H1 (cell line): ENCODE measurements at regions not wholly inside any gene's neighbourhood (a gene's known extent, or its start where the extent isn't known, plus 50 kb on each side); places are given as distances from the start of the nearest gene placed in this dataset.

Experiments used
- CTCF ChIA-PET: fragments of 300-600 bp; sonication (Branson Sonifier 250); formaldehyde crosslinking; loops from one replicate; lab custom pipeline; 2021; ENCODE audit not compliant: partially characterized antibody; lab: Charles Lee
- POLR2A ChIA-PET: fragments of 300-600 bp; sonication (Branson Sonifier 250); formaldehyde crosslinking; loops from one replicate; lab custom pipeline; 2021; ENCODE audit warnings: inconsistent platforms; ENCODE audit not compliant: partially characterized antibody; lab: Charles Lee
- DNase-seq, 2 experiments: peaks; one replicate each; pipeline versions ENCODE4 v3.0.0 to v3.0.0-alpha.2; 2010 to 2022; ENCODE audit warnings: low spot score in 2 of 2, low read depth in 1 of 2, mixed read lengths in 1 of 2
- FAIRE-seq: peaks from 2 replicates; lab custom pipeline; 2011; peaks lifted over from hg19 to GRCh38; lab: Jason Lieb, UNC
- H2AFZ ChIP-seq: 2 replicates; pipeline ENCODE4 v1.8.1; 2012; ENCODE audit warnings: low read length, inconsistent platforms
- H2AK5ac ChIP-seq: 2 replicates; pipeline ENCODE4 v1.6.1; 2013; ENCODE audit warnings: low read depth, low read length
- H2BK120ac ChIP-seq: replicated peaks from 2 replicates; pipeline ENCODE3; 2013; ENCODE audit warnings: low read depth, low read length, inconsistent platforms
- H2BK12ac ChIP-seq: 2 replicates; pipeline ENCODE4 v1.6.1; 2013; ENCODE audit warnings: low read depth, low read length
- H2BK15ac ChIP-seq: 2 replicates; pipeline ENCODE4 v1.6.1; 2013; ENCODE audit warnings: low read length
- H2BK20ac ChIP-seq: 2 replicates; pipeline ENCODE4 v1.6.1; 2013; ENCODE audit warnings: low read length
- H2BK5ac ChIP-seq: 2 replicates; pipeline ENCODE4 v1.6.1; 2013; ENCODE audit warnings: low read depth, low read length
- H3K14ac ChIP-seq: 2 replicates; pipeline ENCODE4 v1.6.1; 2013; ENCODE audit warnings: inconsistent platforms; ENCODE audit not compliant: insufficient read length
- H3K18ac ChIP-seq: 2 replicates; pipeline ENCODE4 v1.6.1; 2013; ENCODE audit warnings: low read length; ENCODE audit errors: extremely low read depth
- H3K23ac ChIP-seq: 2 replicates; pipeline ENCODE4 v1.6.1; 2013; ENCODE audit warnings: inconsistent platforms; ENCODE audit not compliant: insufficient read length
- H3K23me2 ChIP-seq: 2 replicates; pipeline ENCODE4 v1.6.1; 2013; ENCODE audit warnings: low read depth, low read length
- H3K27ac ChIP-seq: 2 replicates; pipeline ENCODE4 v1.6.1; 2011; ENCODE audit warnings: low read depth, low read length, inconsistent platforms
- H3K27me3 ChIP-seq, 4 experiments: replicated peaks in 1 of 4; 1 replicate in 1 of 4; 2 replicates in 3 of 4; pipeline versions ENCODE4 v1.6.1 to v1.8.1; 2011 to 2013; ENCODE audit warnings: low read length in 3 of 4, mild to moderate bottlenecking in 3 of 4, inconsistent platforms in 2 of 4, mixed read lengths in 2 of 4, moderate library complexity in 1 of 4; ENCODE audit not compliant: control insufficient read depth in 3 of 4, insufficient read depth in 3 of 4; ENCODE audit errors: extremely low read depth in 1 of 4
- H3K36me3 ChIP-seq, 4 experiments: 2 replicates each; pipeline versions ENCODE4 v1.6.1 to v1.8.1; 2011 to 2013; ENCODE audit warnings: mild to moderate bottlenecking in 4 of 4, low read length in 3 of 4, moderate library complexity in 2 of 4, control low read depth in 1 of 4, inconsistent platforms in 1 of 4; ENCODE audit not compliant: insufficient read depth in 4 of 4, control insufficient read depth in 2 of 4
- H3K4ac ChIP-seq: replicated peaks from 2 replicates; pipeline ENCODE3; 2013; ENCODE audit warnings: low read length, low read depth, mixed read lengths, inconsistent platforms; ENCODE audit not compliant: insufficient read length
- H3K4me1 ChIP-seq, 4 experiments: replicated peaks in 1 of 4; 1 replicate in 1 of 4; 2 replicates in 3 of 4; pipeline versions ENCODE4 v1.6.1 to v1.8.1; 2011 to 2013; ENCODE audit warnings: low read length in 3 of 4, inconsistent platforms in 2 of 4, mixed read lengths in 1 of 4; ENCODE audit not compliant: insufficient read depth in 4 of 4, control insufficient read depth in 3 of 4
- H3K4me2 ChIP-seq, 2 experiments: 2 replicates each; pipeline versions ENCODE4 v1.6.1 to v1.8.1; 2011 to 2013; ENCODE audit warnings: low read depth in 2 of 2, low read length in 2 of 2, control low read depth in 1 of 2, inconsistent platforms in 1 of 2, mild to moderate bottlenecking in 1 of 2; ENCODE audit not compliant: insufficient read depth in 1 of 2
- H3K4me3 ChIP-seq, 4 experiments: fragments of 200-600, 300-600 bp in 1 of 4; sonication (generic), shearing (Covaris generic), sonication (Bioruptor Twin) in 1 of 4; 2 replicates each; pipeline versions ENCODE4 v1.5.1 to v1.8.1; 2011 to 2016; ENCODE audit warnings: low read length in 4 of 4, low read depth in 3 of 4, control low read depth in 2 of 4, inconsistent platforms in 2 of 4, mild to moderate bottlenecking in 2 of 4, mixed read lengths in 1 of 4, moderate library complexity in 1 of 4; ENCODE audit not compliant: insufficient read depth in 2 of 4; ENCODE audit errors: extremely low read depth in 1 of 4
- H3K56ac ChIP-seq: replicated peaks from 2 replicates; pipeline ENCODE3; 2013; ENCODE audit warnings: low read depth, mild to moderate bottlenecking, mixed read lengths, low read length, inconsistent platforms; ENCODE audit not compliant: insufficient read length
- H3K79me1 ChIP-seq: 2 replicates; pipeline ENCODE4 v1.6.1; 2013; ENCODE audit warnings: low read depth, low read length, control low read depth
- H3K79me2 ChIP-seq, 2 experiments: 2 replicates each; pipeline versions ENCODE4 v1.6.1 to v1.8.1; 2012 to 2013; ENCODE audit warnings: low read length in 2 of 2, mild to moderate bottlenecking in 2 of 2, inconsistent platforms in 1 of 2; ENCODE audit not compliant: insufficient read depth in 2 of 2, control insufficient read depth in 1 of 2
- H3K9ac ChIP-seq, 4 experiments: replicated peaks in 1 of 4; 1 replicate in 1 of 4; 2 replicates in 3 of 4; pipeline versions ENCODE4 v1.6.1 to v1.8.1; 2011 to 2013; ENCODE audit warnings: low read depth in 3 of 4, low read length in 3 of 4, control low read depth in 2 of 4, mild to moderate bottlenecking in 2 of 4, moderate library complexity in 2 of 4, inconsistent platforms in 1 of 4; ENCODE audit errors: extremely low read depth in 1 of 4
- H3K9me3 ChIP-seq, 2 experiments: 2 replicates each; pipeline versions ENCODE4 v1.6.1 to v1.8.1; 2012 to 2013; ENCODE audit warnings: mild to moderate bottlenecking in 2 of 2, moderate library complexity in 2 of 2, control low read depth in 1 of 2, inconsistent platforms in 1 of 2, low read depth in 1 of 2, low read length in 1 of 2, mixed read lengths in 1 of 2; ENCODE audit not compliant: insufficient read depth in 2 of 2
- H4K20me1 ChIP-seq, 2 experiments: replicated peaks in 1 of 2; 2 replicates each; pipeline versions ENCODE3 to v1.8.1; 2011 to 2013; ENCODE audit warnings: inconsistent platforms in 2 of 2, low read length in 2 of 2, mild to moderate bottlenecking in 1 of 2; ENCODE audit not compliant: insufficient read depth in 2 of 2, control insufficient read depth in 1 of 2
- H4K5ac ChIP-seq: 2 replicates; pipeline ENCODE4 v1.6.1; 2013; ENCODE audit warnings: low read length, low read depth, mixed read lengths, inconsistent platforms; ENCODE audit not compliant: insufficient read length
- H4K8ac ChIP-seq: 2 replicates; pipeline ENCODE4 v1.8.0; 2013; ENCODE audit warnings: mild to moderate bottlenecking, moderate library complexity, low read length, inconsistent platforms; ENCODE audit not compliant: insufficient read depth; ENCODE audit errors: extremely low read depth
- H4K91ac ChIP-seq: replicated peaks from 2 replicates; pipeline ENCODE3; 2013; ENCODE audit warnings: low read length, mixed read lengths, inconsistent platforms; ENCODE audit not compliant: insufficient read length
- ASH2L ChIP-seq: fragments of 200-600, 300-600 bp; sonication (generic); IDR thresholded peaks from one replicate; pipeline ENCODE4 v1.7.1; 2017; ENCODE audit warnings: low read length
- BCL11A ChIP-seq, 2 experiments: IDR thresholded peaks; one replicate each; pipeline ENCODE4 v1.6.1; 2011; ENCODE audit warnings: low read depth in 2 of 2, low read length in 2 of 2, mild to moderate bottlenecking in 2 of 2
- CBX8 ChIP-seq: fragments of 300-800, 300-1000 bp; sonication (generic); IDR thresholded peaks from 2 replicates; pipeline ENCODE4 v1.7.1; 2016; ENCODE audit warnings: low read depth, low read length, borderline replicate concordance
- CREB1 ChIP-seq: IDR thresholded peaks from 2 replicates; pipeline ENCODE4 v1.6.1; 2012; ENCODE audit warnings: inconsistent platforms
- CTBP2 ChIP-seq: IDR thresholded peaks from 2 replicates; pipeline ENCODE4 v1.7.0; 2011; ENCODE audit warnings: borderline replicate concordance, mild to moderate bottlenecking, moderate library complexity, mixed read lengths, low read length; ENCODE audit not compliant: insufficient read depth, insufficient read length
- E2F6 ChIP-seq: IDR thresholded peaks from 2 replicates; pipeline ENCODE4 v1.6.1; 2012; ENCODE audit warnings: inconsistent platforms
- GTF2F1 ChIP-seq: IDR thresholded peaks from 2 replicates; pipeline ENCODE4 v1.6.1; 2012; ENCODE audit warnings: low read depth, low read length, improper control_type of control experiment, borderline replicate concordance
- KDM5A ChIP-seq: fragments of 200-600 bp; IDR thresholded peaks from 2 replicates; pipeline ENCODE4 v1.7.1; 2012; ENCODE audit warnings: mild to moderate bottlenecking, low read length, inconsistent platforms, mixed read lengths
- POLR2A ChIP-seq, 2 experiments: IDR thresholded peaks; 1 replicate in 1 of 2; 2 replicates in 1 of 2; pipeline ENCODE4 v1.6.1; 2011; ENCODE audit warnings: low read depth in 2 of 2, low read length in 2 of 2, mild to moderate bottlenecking in 2 of 2; ENCODE audit errors: control extremely low read depth in 1 of 2
- POU5F1 ChIP-seq: IDR thresholded peaks from 2 replicates; pipeline ENCODE4 v1.6.1; 2011; ENCODE audit warnings: low read depth, mild to moderate bottlenecking, low read length, moderate library complexity
- RNF2 ChIP-seq: fragments of 200-900, 300-1000 bp; sonication (generic); IDR thresholded peaks from 2 replicates; pipeline ENCODE4 v1.7.1; 2016; ENCODE audit warnings: borderline replicate concordance, low read depth, mild to moderate bottlenecking, antibody characterized with exemption, low read length; ENCODE audit not compliant: poor library complexity, severe bottlenecking; ENCODE audit errors: missing control alignments
- RXRA ChIP-seq: IDR thresholded peaks from 2 replicates; pipeline ENCODE4 v1.6.1; 2011; ENCODE audit warnings: low read depth, mild to moderate bottlenecking, low read length, moderate library complexity; ENCODE audit not compliant: insufficient read depth
- SIRT6 ChIP-seq: IDR thresholded peaks from one replicate; pipeline ENCODE4 v1.7.1; 2012; ENCODE audit warnings: low read length, inconsistent platforms
- SP1 ChIP-seq: IDR thresholded peaks from 2 replicates; pipeline ENCODE4 v1.6.1; 2011; ENCODE audit warnings: low read depth, low read length
- SP2 ChIP-seq: IDR thresholded peaks from 2 replicates; pipeline ENCODE4 v1.6.1; 2012; ENCODE audit warnings: mild to moderate bottlenecking, low read length, inconsistent platforms
- TCF12 ChIP-seq: IDR thresholded peaks from 2 replicates; pipeline ENCODE4 v1.6.1; 2011; ENCODE audit warnings: low read depth, mild to moderate bottlenecking, low read length
- ZNF274 ChIP-seq: IDR thresholded peaks from 2 replicates; pipeline ENCODE4 v1.7.0; 2012; ENCODE audit warnings: low read length, borderline replicate concordance; ENCODE audit errors: extremely low read depth

GRCh38 chr2:21231985-21232384 lies 108.2 kb downstream of the TDRD15 start:
- no peaks in the 10 kb centered on the region for H3K23me2 ChIP-seq
- H4K8ac ChIP-seq = no peak overlapping the region
- H2BK5ac ChIP-seq = no peak overlapping the region
- no peaks in the 10 kb centered on the region for H3K36me3 ChIP-seq
- CTCF ChIA-PET = interaction anchor here (0.7 to 1.4 kb wide), 3 partner anchors 9 to 85 kb away, joined by 3 to 8 read pairs (median 5); no protein-coding TSS in a partner anchor
- no peak overlapping the region for H3K4ac ChIP-seq
- H4K5ac ChIP-seq = no peak overlapping the region
- no peak overlapping the region for H2BK20ac ChIP-seq
- no peak for FAIRE-seq
- no peaks in the 10 kb centered on the region for H3K27me3 ChIP-seq
- H2BK120ac ChIP-seq = no peak overlapping the region
- no peaks in the 10 kb centered on the region; a peak in 1 of 7 replicates for H3K4me1 ChIP-seq
- H2AFZ ChIP-seq = no peak overlapping the region
- no peak overlapping the region for H3K18ac ChIP-seq
- H3K9me3 ChIP-seq = no peaks in the 10 kb centered on the region
- no peak overlapping the region for H3K4me2 ChIP-seq
- no peak overlapping the region for H3K27ac ChIP-seq
- no peak overlapping the region for H3K14ac ChIP-seq
- no peak overlapping the region for H2BK12ac ChIP-seq
- no peak overlapping the region for H2AK5ac ChIP-seq
- DNase-seq = no peak
- H3K23ac ChIP-seq = no peak overlapping the region
- no peak overlapping the region for H3K9ac ChIP-seq
- no peaks in the 10 kb centered on the region for H3K79me2 ChIP-seq
- H3K79me1 ChIP-seq = no peaks in the 10 kb centered on the region
- no peak overlapping the region for H2BK15ac ChIP-seq
- POLR2A ChIA-PET = no interaction called here
- H3K56ac ChIP-seq = no peak overlapping the region
- H3K4me3 ChIP-seq = no peak overlapping the region
- H4K91ac ChIP-seq = no peak overlapping the region
- TF ChIP-seq CTBP2 = no peak
- TF ChIP-seq RNF2 = no peak
- TF ChIP-seq ASH2L = no peak
- no peak for TF ChIP-seq ZNF274
- TF ChIP-seq CREB1 = no peak
- no peak for TF ChIP-seq GTF2F1
- no peak for TF ChIP-seq TCF12
- no peak for TF ChIP-seq KDM5A
- TF ChIP-seq POU5F1 = no peak
- no peak for TF ChIP-seq E2F6
- TF ChIP-seq RXRA = no peak
- TF ChIP-seq CBX8 = no peak
- no peak for TF ChIP-seq SIRT6
- no peak for TF ChIP-seq POLR2A (IDR thresholded peaks at IDR 0.05; ENCODE audit: control extremely low read depth in 1 of 2, low read depth in 2 of 2, low read length in 2 of 2)
- TF ChIP-seq SP2 = no peak
- TF ChIP-seq BCL11A (IDR thresholded peaks at IDR 0.05; ENCODE audit: low read depth in 2 of 2, low read length in 2 of 2) = no peak
- no peak for TF ChIP-seq SP1
- TF ChIP-seq, all 59 proteins: peak for 0
- no peaks in the 10 kb centered on the region for H4K20me1 ChIP-seq
